Pancreas (tissue), 10 donors: ENCODE measurements at regions not wholly inside any gene's neighbourhood (a gene's known extent, or its start where the extent isn't known, plus 50 kb on each side); places are given as distances from the start of the nearest gene placed in this dataset.
A peak's percentile ranks its signal among the peaks of the same experiment; 100 is the strongest.

Experiments
- ATAC-seq, 4 donors: fragments of 200-7000 bp; cut with Tn5 transposase; one replicate each; pipeline versions ENCODE4 v1.8.0 to v1.9.1; 2020; ENCODE audit warnings: mild to moderate bottlenecking in 4 of 4, moderate library complexity in 4 of 4
- DNase-seq, 6 donors: peaks; one replicate each; pipeline ENCODE4 v3.0.0-alpha.2; 2020
- FAIRE-seq: peaks from 2 replicates; lab custom pipeline; 2012; peaks lifted over from hg19 to GRCh38; lab: Jason Lieb, UNC
- H3K27ac ChIP-seq, 4 donors: fragments of 200-600 bp; sonication (generic); 1 replicate in 3 of 4; 2 replicates in 1 of 4; pipeline versions ENCODE4 v1.5.0 to v1.8.0; 2020
- H3K27me3 ChIP-seq, 4 donors: fragments of 200-600 bp; one replicate each; pipeline ENCODE4 v1.8.0; 2021
- H3K36me3 ChIP-seq, 3 donors: fragments of 200-600 bp; sonication (generic) in 1 of 3; one replicate each; pipeline versions ENCODE4 v1.5.0 to v1.8.0; 2020 to 2021
- H3K4me1 ChIP-seq, 3 donors: fragments of 200-600 bp; one replicate each; pipeline ENCODE4 v1.8.0; 2021
- H3K4me3 ChIP-seq, 4 donors: fragments of 200-600 bp; sonication (generic) in 2 of 4; one replicate each; pipeline versions ENCODE4 v1.5.0 to v1.8.0; 2020 to 2021
- H3K9me3 ChIP-seq, 4 donors: fragments of 200-600 bp; one replicate each; pipeline ENCODE4 v1.8.0; 2021
- WGBS, 2 donors: extraction: QIAGEN DNeasy Blood & Tissue Kit; methylation state at CpG; one replicate each; pipeline ENCODE4 v1.1.7; 2013; 5-methylcytosine and 5-hydroxymethylcytosine counted together
- intact Hi-C, 3 donors: fragments of 100-400 bp; cut with DNase I; formaldehyde crosslinking; loops; one replicate each; pipeline versions ENCODE4 v1.11.1 to v1.14.2; 2022
- TF ChIP-seq, protein P1 (sequence below), 4 donors: fragments of 200-600 bp; sonication (generic) in 3 of 4; IDR thresholded peaks; one replicate each; pipeline versions ENCODE4 v1.5.0 to v1.8.0; 2021; ENCODE audit warnings: antibody characterized with exemption in 4 of 4
- donor health status: healthy with polysubstance abuse.
- donor health status: DM: no; HTN: no; CAD: no; lungs with moderate emphysema.
- donor health status: DM: no; HTN: no; CAD: no.
- donor health status: control.
- donor health status: control.
- donor health status: Bipolar disorder and iron deficiency.
- donor health status: DM: yes; HTN: yes; CAD: no.
- donor health status: DM: no; HTN: no; CAD: no.
- donor health status: DM: no; HTN: no; CAD: no.
- donor health status: DM: yes; HTN: yes; CAD: no.

DNA sequence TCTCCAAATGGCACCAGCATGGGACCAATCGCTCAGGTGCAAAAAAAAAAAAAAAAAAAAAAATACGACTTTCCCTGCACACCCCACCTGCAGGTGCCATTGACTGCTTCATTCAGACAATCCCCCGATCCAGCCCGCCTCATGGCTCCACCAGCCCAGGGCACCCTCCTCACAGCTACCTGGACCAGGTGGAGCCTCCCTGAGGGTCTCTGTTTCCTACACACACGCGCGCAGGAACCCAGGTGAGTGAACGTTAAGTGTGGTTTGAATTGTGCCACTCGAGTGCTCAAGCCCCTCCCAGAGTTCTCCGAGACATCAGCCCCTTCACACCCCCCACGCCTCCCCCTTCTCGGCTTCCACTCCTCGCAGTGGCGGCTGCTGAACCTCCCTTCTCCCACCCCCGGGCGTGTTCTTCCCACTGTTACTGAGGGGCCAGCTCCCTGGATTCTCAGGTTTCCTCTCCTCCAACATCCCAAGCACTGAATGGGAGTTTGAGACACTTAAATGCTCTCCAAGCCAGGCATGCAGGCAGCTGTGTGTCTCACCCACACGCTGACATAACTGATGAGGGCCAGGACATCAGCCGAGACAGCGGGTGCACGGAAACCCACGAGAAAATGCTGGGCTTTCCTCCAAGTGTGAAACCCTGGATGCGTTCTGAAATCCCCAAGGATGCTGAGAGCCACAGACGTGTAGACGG lies 88.8 kb upstream of the SNTG2 start:
- no peaks in the 10 kb centered on the region for H3K4me1 ChIP-seq
- no peaks in the 10 kb centered on the region for H3K36me3 ChIP-seq
- FAIRE-seq (no peak), ATAC-seq (no peak), DNase-seq (no peak)
- H3K4me3 ChIP-seq = no peak overlapping the region
- H3K9me3 ChIP-seq = no peaks in the 10 kb centered on the region
- intact Hi-C loops = no loop called here
- WGBS, 2 donors = 36 to 44% methylated on average over 24 of the region's 24 CpGs
- H3K27ac ChIP-seq = no peak overlapping the region
- H3K27me3 ChIP-seq = no peaks in the 10 kb centered on the region
- TF ChIP-seq, protein P1, sequence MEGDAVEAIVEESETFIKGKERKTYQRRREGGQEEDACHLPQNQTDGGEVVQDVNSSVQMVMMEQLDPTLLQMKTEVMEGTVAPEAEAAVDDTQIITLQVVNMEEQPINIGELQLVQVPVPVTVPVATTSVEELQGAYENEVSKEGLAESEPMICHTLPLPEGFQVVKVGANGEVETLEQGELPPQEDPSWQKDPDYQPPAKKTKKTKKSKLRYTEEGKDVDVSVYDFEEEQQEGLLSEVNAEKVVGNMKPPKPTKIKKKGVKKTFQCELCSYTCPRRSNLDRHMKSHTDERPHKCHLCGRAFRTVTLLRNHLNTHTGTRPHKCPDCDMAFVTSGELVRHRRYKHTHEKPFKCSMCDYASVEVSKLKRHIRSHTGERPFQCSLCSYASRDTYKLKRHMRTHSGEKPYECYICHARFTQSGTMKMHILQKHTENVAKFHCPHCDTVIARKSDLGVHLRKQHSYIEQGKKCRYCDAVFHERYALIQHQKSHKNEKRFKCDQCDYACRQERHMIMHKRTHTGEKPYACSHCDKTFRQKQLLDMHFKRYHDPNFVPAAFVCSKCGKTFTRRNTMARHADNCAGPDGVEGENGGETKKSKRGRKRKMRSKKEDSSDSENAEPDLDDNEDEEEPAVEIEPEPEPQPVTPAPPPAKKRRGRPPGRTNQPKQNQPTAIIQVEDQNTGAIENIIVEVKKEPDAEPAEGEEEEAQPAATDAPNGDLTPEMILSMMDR (IDR thresholded peaks at IDR 0.05) = no peak

GRCh38 chr2:860259-860855 lies 90.3 kb upstream of the SNTG2 start:
- no peak for ATAC-seq

DNA sequence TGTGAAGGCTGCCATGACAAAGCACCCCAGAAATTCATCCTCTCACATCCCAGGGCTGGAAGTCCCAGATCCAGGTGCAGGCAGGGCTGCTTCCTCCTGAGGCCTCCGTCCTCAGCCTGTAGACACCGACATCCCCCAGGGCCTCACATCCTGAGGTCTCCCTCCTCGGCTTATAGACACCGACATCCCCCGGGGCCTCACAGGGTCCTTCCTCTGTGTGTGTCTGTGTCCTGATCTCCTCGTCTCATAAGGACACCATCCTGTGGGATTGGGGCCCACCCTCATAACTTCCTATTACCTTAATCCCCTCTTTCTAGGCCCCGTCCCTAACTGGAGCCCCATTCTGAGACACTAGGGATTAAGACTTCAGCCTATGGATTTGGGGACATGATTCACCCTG lies 92.0 kb upstream of the SNTG2 start:
- 77 to 81% methylated on average over 7 of the region's 7 CpGs for WGBS, 2 donors
- H3K4me3 ChIP-seq = no peak overlapping the region
- intact Hi-C loops = loop anchor here in 1 of 3 donors (10.0 kb wide), 2 partner anchors 276 to 686 kb away; no protein-coding TSS in a partner anchor
- no peak for FAIRE-seq
- ATAC-seq = no peak
- H3K36me3 ChIP-seq = no peaks in the 10 kb centered on the region
- no peaks in the 10 kb centered on the region for H3K4me1 ChIP-seq
- H3K27me3 ChIP-seq = no peaks in the 10 kb centered on the region
- H3K27ac ChIP-seq = no peak overlapping the region
- no peaks in the 10 kb centered on the region for H3K9me3 ChIP-seq
- DNase-seq = no peak
- TF ChIP-seq, protein P1 (IDR thresholded peaks at IDR 0.05) = no peak

More at GRCh38 chr2:860259-860855, 90.3 kb upstream of the SNTG2 start:
- WGBS, 2 donors = 49 to 56% methylated on average over 14 of the region's 14 CpGs
- DNase-seq = no peak
- Histone ChIP-seq H3K9me3 (no peaks in the 10 kb centered on the region), H3K4me1 (no peaks in the 10 kb centered on the region), H3K27me3 (no peaks in the 10 kb centered on the region), H3K36me3 (no peaks in the 10 kb centered on the region), H3K27ac (no peak overlapping the region), H3K4me3 (no peak overlapping the region)
- TF ChIP-seq, protein P1 (IDR thresholded peaks at IDR 0.05) = no peak
- FAIRE-seq = no peak
- intact Hi-C loops = no loop called here

DNA sequence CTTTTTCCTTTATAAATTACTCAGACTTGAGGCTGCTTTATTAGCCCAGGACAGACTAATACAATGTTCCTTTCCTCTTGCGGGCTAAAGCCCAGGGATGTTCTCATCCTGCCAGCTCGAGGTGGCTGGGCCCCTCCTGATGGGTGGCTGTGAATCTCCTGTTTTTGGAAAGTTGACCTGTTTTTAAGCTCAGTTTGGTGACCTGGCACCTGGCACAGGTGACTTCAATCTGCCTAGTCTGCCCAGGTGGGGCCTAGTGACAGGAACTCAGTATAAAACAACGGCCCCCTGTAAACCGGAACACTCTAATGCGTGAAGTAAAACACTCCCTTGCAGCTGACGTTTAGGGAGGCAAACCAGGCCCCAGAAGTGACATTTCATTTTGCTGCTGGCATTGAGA lies 92.7 kb upstream of the SNTG2 start:
- no peak for FAIRE-seq
- Histone ChIP-seq H3K36me3 (no peaks in the 10 kb centered on the region), H3K4me3 (no peak overlapping the region), H3K9me3 (no peaks in the 10 kb centered on the region), H3K4me1 (no peaks in the 10 kb centered on the region), H3K27ac (no peak overlapping the region), H3K27me3 (no peaks in the 10 kb centered on the region)
- ATAC-seq = no peak
- TF ChIP-seq, protein P1 (IDR thresholded peaks at IDR 0.05) = no peak
- no peak for DNase-seq
- 51 to 56% methylated on average over 6 of the region's 6 CpGs for WGBS, 2 donors
- intact Hi-C loops = loop anchor here in 1 of 3 donors (10.0 kb wide), 2 partner anchors 277 to 687 kb away; no protein-coding TSS in a partner anchor

- ATAC-seq (no peak), DNase-seq (peak in 1 of 6 donors; percentile 27), FAIRE-seq (no peak)
- TF ChIP-seq, protein P1 (IDR thresholded peaks at IDR 0.05) = no peak
- H3K36me3 ChIP-seq = no peaks in the 10 kb centered on the region
- no peaks in the 10 kb centered on the region for H3K9me3 ChIP-seq
- 66 to 70% methylated on average over 8 of the region's 8 CpGs for WGBS, 2 donors
- intact Hi-C loops = loop anchor here in 1 of 3 donors (10.0 kb wide), 2 partner anchors 278 to 688 kb away; no protein-coding TSS in a partner anchor
- no peak overlapping the region for H3K4me3 ChIP-seq
- H3K27ac ChIP-seq = no peak overlapping the region
- no peaks in the 10 kb centered on the region for H3K4me1 ChIP-seq
- no peaks in the 10 kb centered on the region for H3K27me3 ChIP-seq
Measured at GRCh38 chr2:857081-857480, 93.6 kb upstream of the SNTG2 start.
